Naive B cell (primary cell): ENCODE measurements at regions not wholly inside any gene's neighbourhood (a gene's known extent, or its start where the extent isn't known, plus 50 kb on each side); places are given as distances from the start of the nearest gene placed in this dataset.
"Not testable (repeated sequence)": the region's sequence is repeated elsewhere in the genome, so short reads cannot be mapped to it uniquely, and the experiment has no call there.

Source experiments
- ATAC-seq, 2 donors: fragments of 150-1000 bp; cut with Tn5 transposase; 2 replicates each; pipeline ENCODE4 v1.10.0; 2021; ENCODE audit warnings: low read depth in 2 of 2, mild to moderate bottlenecking in 2 of 2, moderate library complexity in 2 of 2
- DNase-seq: peaks from one replicate; pipeline ENCODE4 v3.0.0; 2022
- H3K27ac Mint-ChIP-seq, 6 donors: one replicate each; pipeline ENCODE4 v1.8.0; 2020 to 2022; ENCODE audit warnings: mild to moderate bottlenecking in 6 of 6, mixed read lengths in 6 of 6, moderate library complexity in 5 of 6, inconsistent platforms in 2 of 6
- H3K27me3 Mint-ChIP-seq, 3 donors: one replicate each; pipeline ENCODE4 v1.8.0; 2021 to 2022; ENCODE audit warnings: mixed read lengths in 3 of 3, mild to moderate bottlenecking in 1 of 3
- H3K36me3 Mint-ChIP-seq, 2 donors: one replicate each; pipeline ENCODE4 v1.8.0; 2020 to 2022; ENCODE audit warnings: mixed read lengths in 2 of 2, inconsistent platforms in 1 of 2, mild to moderate bottlenecking in 1 of 2
- H3K4me1 Mint-ChIP-seq, 3 donors: one replicate each; pipeline ENCODE4 v1.8.0; 2020 to 2022; ENCODE audit warnings: mixed read lengths in 3 of 3, inconsistent platforms in 1 of 3, mild to moderate bottlenecking in 1 of 3, moderate library complexity in 1 of 3
- H3K4me3 Mint-ChIP-seq, 8 donors: one replicate each; pipeline ENCODE4 v1.8.0; 2020 to 2022; ENCODE audit warnings: mild to moderate bottlenecking in 8 of 8, mixed read lengths in 8 of 8, moderate library complexity in 8 of 8, inconsistent platforms in 2 of 8
- H3K9me3 Mint-ChIP-seq, 7 donors: one replicate each; pipeline ENCODE4 v1.8.0; 2020 to 2022; ENCODE audit warnings: mixed read lengths in 7 of 7, mild to moderate bottlenecking in 5 of 7, inconsistent platforms in 2 of 7, moderate library complexity in 1 of 7

GRCh38 chr6:85008296-85009009 lies 244.1 kb upstream of the TBX18 start:
- Mint-ChIP-seq H3K27me3 (peaks cover 0 to 5% (median 0%) of the 10 kb centered on the region in 3 donors), H3K9me3 (peaks cover 0 to 7% (median 3%) of the 10 kb centered on the region in 7 donors), H3K4me1 (no peaks in the 10 kb centered on the region), H3K27ac (no peak overlapping the region), H3K4me3 (no peak overlapping the region), H3K36me3 (no peaks in the 10 kb centered on the region)
- DNase-seq: no peak
- ATAC-seq: no peak

- H3K4me3 Mint-ChIP-seq: no peak overlapping the region
- peaks cover 0 to 9% (median 3%) of the 10 kb centered on the region in 7 donors for H3K9me3 Mint-ChIP-seq
- H3K4me1 Mint-ChIP-seq: no peaks in the 10 kb centered on the region
- H3K27me3 Mint-ChIP-seq: peaks cover 0 to 3% (median 0%) of the 10 kb centered on the region in 3 donors
- no peaks in the 10 kb centered on the region for H3K36me3 Mint-ChIP-seq
- DNase-seq: no peak
- H3K27ac Mint-ChIP-seq: no peak overlapping the region
- no peak for ATAC-seq
These were observed 242.0 kb upstream of the TBX18 start for GRCh38 chr6:85006362-85006761.

- no peak for ATAC-seq
- Mint-ChIP-seq H3K9me3 (peaks cover 0 to 9% (median 3%) of the 10 kb centered on the region in 7 donors), H3K36me3 (no peaks in the 10 kb centered on the region), H3K4me1 (no peaks in the 10 kb centered on the region), H3K27me3 (no peaks in the 10 kb centered on the region), H3K4me3 (no peak overlapping the region), H3K27ac (no peak overlapping the region)
- no peak for DNase-seq
These were observed 241.1 kb upstream of the TBX18 start for GRCh38 chr6:85005494-85005893.

GRCh38 chr6:85004361-85004995 lies 240.1 kb upstream of the TBX18 start:
- H3K36me3 Mint-ChIP-seq: no peaks in the 10 kb centered on the region
- no peaks in the 10 kb centered on the region for H3K4me1 Mint-ChIP-seq
- H3K9me3 Mint-ChIP-seq: peaks cover 0 to 9% (median 3%) of the 10 kb centered on the region in 7 donors
- H3K4me3 Mint-ChIP-seq: no peak overlapping the region
- no peak for DNase-seq
- H3K27me3 Mint-ChIP-seq: no peaks in the 10 kb centered on the region
- H3K27ac Mint-ChIP-seq: peak overlapping the region in 1 of 6 donors; percentile 10
- no peak for ATAC-seq

GRCh38 chr6:85002847-85003246 lies 238.4 kb upstream of the TBX18 start:
- no peak for DNase-seq
- H3K27me3 Mint-ChIP-seq: no peaks in the 10 kb centered on the region
- H3K4me3 Mint-ChIP-seq: no peak overlapping the region

GRCh38 chr6:85000001-85000400 lies 235.6 kb upstream of the TBX18 start:
- no peak overlapping the region for H3K4me3 Mint-ChIP-seq
- H3K9me3 Mint-ChIP-seq: peaks cover 0 to 13% (median 3%) of the 10 kb centered on the region in 7 donors
- H3K4me1 Mint-ChIP-seq: no peaks in the 10 kb centered on the region
- no peaks in the 10 kb centered on the region for H3K27me3 Mint-ChIP-seq
- H3K36me3 Mint-ChIP-seq: no peaks in the 10 kb centered on the region
- ATAC-seq (no peak), DNase-seq (no peak)
- H3K27ac Mint-ChIP-seq: no peak overlapping the region

More at GRCh38 chr6:85002847-85003246, 238.4 kb upstream of the TBX18 start:
- no peaks in the 10 kb centered on the region for H3K36me3 Mint-ChIP-seq
- H3K9me3 Mint-ChIP-seq: peaks cover 0 to 9% (median 3%) of the 10 kb centered on the region in 7 donors
- no peak overlapping the region for H3K27ac Mint-ChIP-seq
- H3K4me1 Mint-ChIP-seq: no peaks in the 10 kb centered on the region
- ATAC-seq: no peak

- peaks cover under 1 to 9% (median 3%) of the 10 kb centered on the region in 7 donors for H3K9me3 Mint-ChIP-seq
- no peak overlapping the region for H3K4me3 Mint-ChIP-seq
- H3K27me3 Mint-ChIP-seq: no peaks in the 10 kb centered on the region
- no peak overlapping the region for H3K27ac Mint-ChIP-seq
- DNase-seq (no peak), ATAC-seq (no peak)
- H3K4me1 Mint-ChIP-seq: no peaks in the 10 kb centered on the region
- H3K36me3 Mint-ChIP-seq: no peaks in the 10 kb centered on the region
These were observed 233.8 kb upstream of the TBX18 start for GRCh38 chr6:84998223-84998622.

- H3K9me3 Mint-ChIP-seq: peaks cover 15 to 58% (median 22%) of the 10 kb centered on the region in 7 donors
- DNase-seq, ATAC-seq, H3K27ac Mint-ChIP-seq, H3K36me3 Mint-ChIP-seq, H3K4me1 Mint-ChIP-seq, H3K27me3 Mint-ChIP-seq, H3K4me3 Mint-ChIP-seq: not testable (repeated sequence)
These were observed 224.4 kb upstream of the TBX18 start for GRCh38 chr6:84988766-84989165.

GRCh38 chr6:84985490-84985889 lies 221.1 kb upstream of the TBX18 start:
- H3K36me3 Mint-ChIP-seq, H3K4me1 Mint-ChIP-seq, ATAC-seq, H3K27me3 Mint-ChIP-seq, DNase-seq, H3K27ac Mint-ChIP-seq, H3K4me3 Mint-ChIP-seq: not testable (repeated sequence)
- H3K9me3 Mint-ChIP-seq: peaks cover 10 to 43% (median 12%) of the 10 kb centered on the region in 7 donors

GRCh38 chr6:84979541-84979940 lies 215.1 kb upstream of the TBX18 start:
- Mint-ChIP-seq H3K4me1 (no peaks in the 10 kb centered on the region), H3K9me3 (peaks cover 0 to 12% (median 5%) of the 10 kb centered on the region in 7 donors), H3K27me3 (peaks cover 0 to 4% (median 0%) of the 10 kb centered on the region in 3 donors), H3K36me3 (no peaks in the 10 kb centered on the region), H3K4me3 (no peak overlapping the region), H3K27ac (no peak overlapping the region)
- DNase-seq (no peak), ATAC-seq (no peak)

GRCh38 chr6:84977363-84977705 lies 212.9 kb upstream of the TBX18 start:
- Mint-ChIP-seq H3K27ac (no peak overlapping the region), H3K27me3 (peaks cover 0 to 4% (median 0%) of the 10 kb centered on the region in 3 donors), H3K36me3 (no peaks in the 10 kb centered on the region), H3K4me1 (no peaks in the 10 kb centered on the region), H3K4me3 (no peak overlapping the region), H3K9me3 (peaks cover 0 to 5% (median 1%) of the 10 kb centered on the region in 7 donors)
- DNase-seq: no peak
- ATAC-seq: no peak

GRCh38 chr6:84976526-84977362 lies 212.3 kb upstream of the TBX18 start:
- Mint-ChIP-seq H3K4me3 (no peak overlapping the region), H3K4me1 (no peaks in the 10 kb centered on the region), H3K9me3 (peaks cover 0 to 5% (median 1%) of the 10 kb centered on the region in 7 donors), H3K36me3 (no peaks in the 10 kb centered on the region), H3K27ac (no peak overlapping the region), H3K27me3 (peaks cover 0 to 4% (median 0%) of the 10 kb centered on the region in 3 donors)
- no peak for ATAC-seq
- DNase-seq: no peak

- Mint-ChIP-seq H3K4me3 (no peak overlapping the region), H3K27ac (no peak overlapping the region), H3K27me3 (no peaks in the 10 kb centered on the region), H3K36me3 (no peaks in the 10 kb centered on the region), H3K4me1 (no peaks in the 10 kb centered on the region), H3K9me3 (peaks cover 0 to 5% (median 4%) of the 10 kb centered on the region in 7 donors)
- ATAC-seq (no peak), DNase-seq (no peak)
These were observed 210.9 kb upstream of the TBX18 start for GRCh38 chr6:84975316-84975715.
